Fibroblast of peridontal ligament (primary cell): ENCODE measurements at regions not wholly inside any gene's neighbourhood (a gene's known extent, or its start where the extent isn't known, plus 50 kb on each side); places are given as distances from the start of the nearest gene placed in this dataset.

Source experiments
- DNase-seq: peaks from one replicate; pipeline ENCODE4 v3.0.0-alpha.2; 2010; ENCODE audit errors: extremely low read depth

GRCh38 chr2:150620855-150621254 lies 133.4 kb upstream of the RND3 start:
- no peak for DNase-seq

GRCh38 chr2:150620416-150620815 lies 132.9 kb upstream of the RND3 start:
- DNase-seq, result peak; percentile 38

GRCh38 chr2:150619607-150620330 lies 132.3 kb upstream of the RND3 start:
- peak; percentile 76 for DNase-seq

DNA sequence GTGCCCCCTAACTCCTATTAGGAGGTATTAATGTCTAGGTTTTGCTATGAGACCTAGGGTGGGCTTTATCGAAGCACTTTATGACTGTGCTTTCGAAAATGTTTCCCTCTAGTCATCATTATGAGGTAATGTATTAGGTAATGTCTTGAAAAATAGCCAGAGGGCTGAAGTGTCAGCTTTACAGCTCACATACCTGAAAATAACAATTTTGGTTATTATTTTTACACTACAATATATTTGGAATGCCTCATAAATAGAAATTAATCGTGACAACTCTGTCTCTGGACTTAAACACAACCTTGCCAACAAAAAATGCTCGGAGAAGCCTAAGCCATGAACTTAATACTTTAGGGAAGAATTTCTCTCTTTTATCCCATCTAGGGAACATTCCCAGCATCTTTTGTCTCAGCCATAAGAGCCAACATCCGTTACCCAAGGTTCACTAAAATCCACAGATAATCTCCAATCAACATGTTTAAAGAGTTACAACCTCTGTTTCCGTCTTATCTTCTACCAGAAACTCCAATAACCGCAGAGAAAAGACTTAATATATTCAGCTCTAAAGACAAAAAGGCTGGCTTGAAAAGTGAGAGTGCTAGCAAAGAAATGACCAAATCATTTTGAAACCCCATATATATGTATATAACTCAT lies 130.9 kb upstream of the RND3 start:
- no peak for DNase-seq

- no peak for DNase-seq
Measured at GRCh38 chr2:150617351-150617978, 130.0 kb upstream of the RND3 start.

- DNase-seq, result peak; percentile 49
Measured at GRCh38 chr2:150612957-150613710, 125.7 kb upstream of the RND3 start.

- DNase-seq, result no peak
Measured at GRCh38 chr2:150610670-150611279, 123.3 kb upstream of the RND3 start.

DNA sequence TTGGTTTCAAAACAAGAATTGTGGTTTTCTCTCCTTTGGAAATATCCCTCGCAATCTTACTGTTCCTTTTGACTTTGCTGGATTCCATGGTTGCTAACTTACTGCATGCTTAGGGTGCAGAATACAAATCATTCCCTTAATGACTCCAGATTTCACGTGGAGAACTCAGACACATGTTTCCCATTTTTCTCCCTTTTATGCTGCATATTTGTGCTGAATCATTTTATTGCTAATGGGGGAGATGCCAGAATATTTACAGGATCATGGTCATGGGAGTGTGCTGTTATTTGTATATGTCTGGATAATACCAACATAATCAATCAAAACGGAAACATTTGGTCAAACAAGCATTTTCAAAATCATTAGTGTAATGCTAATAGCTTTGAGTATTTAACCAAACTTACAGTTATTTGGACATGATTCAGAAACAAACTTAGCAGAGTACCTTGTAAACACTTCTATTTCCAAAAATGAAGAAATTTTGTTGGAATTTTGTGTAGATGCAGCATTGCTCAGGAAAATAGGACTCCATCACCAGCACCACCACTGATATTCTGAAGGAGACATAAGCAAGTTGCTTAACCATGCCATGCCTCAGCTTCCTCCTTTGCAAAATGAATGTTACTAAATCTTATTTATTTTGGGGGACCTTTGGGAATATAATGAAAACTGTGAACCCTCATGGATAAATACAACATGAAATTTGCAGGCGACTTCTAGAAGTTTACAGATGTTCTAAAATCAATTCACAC lies 122.5 kb upstream of the RND3 start:
- DNase-seq, result peak; percentile 96

- no peak for DNase-seq
Measured at GRCh38 chr2:150608341-150608740, 120.9 kb upstream of the RND3 start.

- peak; percentile 73 for DNase-seq
Measured at GRCh38 chr2:150607390-150607811, 119.9 kb upstream of the RND3 start.

- DNase-seq, result no peak
Measured at GRCh38 chr2:150606380-150607060, 119.1 kb upstream of the RND3 start.

DNA sequence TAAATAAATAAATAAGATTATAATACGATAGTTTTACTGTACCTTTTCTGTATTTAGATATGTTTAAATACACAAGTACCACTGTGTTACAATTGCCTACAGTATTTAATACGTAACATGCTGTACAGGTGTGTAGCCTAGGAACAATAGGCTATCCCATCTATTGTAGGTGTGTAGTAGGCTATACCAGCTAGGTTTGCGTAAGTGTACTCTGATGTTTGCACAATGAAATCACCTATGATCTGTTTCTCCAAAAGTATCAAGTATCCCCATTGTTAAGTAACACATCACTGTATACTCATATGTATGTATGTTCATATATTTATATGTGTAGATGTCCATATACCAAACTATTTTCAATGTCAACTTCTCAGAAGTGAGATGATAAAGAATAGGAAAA lies 118.2 kb upstream of the RND3 start:
- no peak for DNase-seq

DNA sequence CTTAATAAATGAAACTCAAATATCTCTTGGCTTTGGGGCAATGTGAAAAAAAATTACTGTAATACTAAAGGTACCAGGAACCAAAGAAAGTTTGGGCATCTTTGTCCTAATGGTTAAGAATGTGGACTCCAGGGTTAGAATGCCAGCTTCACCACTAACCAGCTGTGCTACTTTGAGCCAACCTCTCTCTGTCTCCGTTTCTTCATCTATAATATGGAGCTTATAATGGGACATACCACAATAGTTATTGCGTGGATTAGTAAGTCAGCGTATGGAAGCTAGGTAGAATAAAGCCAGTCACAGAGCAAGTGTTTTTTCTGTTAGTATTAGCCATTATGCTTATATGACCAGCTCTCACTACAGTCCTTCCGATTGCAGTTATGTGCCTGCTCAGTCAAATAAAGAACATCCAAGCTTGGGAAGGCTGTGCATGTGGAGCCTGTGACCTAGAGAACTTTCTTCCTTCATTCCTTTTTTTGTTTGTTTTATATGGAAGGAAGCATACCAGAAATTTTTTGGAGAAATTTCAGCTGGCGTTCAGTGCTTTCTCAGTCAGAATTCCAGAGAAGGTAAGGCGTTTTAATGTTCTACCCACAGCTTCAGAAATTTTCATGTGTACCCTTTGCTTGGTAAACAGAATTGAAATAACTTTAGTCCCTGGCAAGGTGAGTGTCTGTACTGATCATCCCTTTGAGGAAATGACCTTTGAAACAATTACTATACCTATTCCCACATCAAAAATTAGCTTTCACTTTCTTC lies 114.0 kb upstream of the RND3 start:
- DNase-seq, result peak; percentile 86

DNA sequence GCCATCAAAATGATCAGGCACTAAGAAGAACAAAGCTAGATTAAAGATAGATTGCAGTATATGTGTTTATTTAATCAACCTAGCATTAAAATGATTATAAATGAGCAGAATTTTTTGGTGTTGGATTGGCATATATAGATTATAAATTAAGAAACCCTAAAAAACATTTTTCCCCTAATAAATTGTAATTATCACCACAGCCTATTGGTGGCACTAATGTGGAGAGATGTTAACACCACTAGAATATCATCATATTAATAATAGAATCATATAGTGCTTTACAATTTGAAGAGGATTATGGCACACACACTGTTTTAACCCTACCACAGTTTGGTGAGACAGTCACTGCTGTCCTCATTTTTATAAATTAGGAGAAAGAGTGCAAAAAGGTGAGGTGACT lies 112.4 kb upstream of the RND3 start:
- no peak for DNase-seq

DNA sequence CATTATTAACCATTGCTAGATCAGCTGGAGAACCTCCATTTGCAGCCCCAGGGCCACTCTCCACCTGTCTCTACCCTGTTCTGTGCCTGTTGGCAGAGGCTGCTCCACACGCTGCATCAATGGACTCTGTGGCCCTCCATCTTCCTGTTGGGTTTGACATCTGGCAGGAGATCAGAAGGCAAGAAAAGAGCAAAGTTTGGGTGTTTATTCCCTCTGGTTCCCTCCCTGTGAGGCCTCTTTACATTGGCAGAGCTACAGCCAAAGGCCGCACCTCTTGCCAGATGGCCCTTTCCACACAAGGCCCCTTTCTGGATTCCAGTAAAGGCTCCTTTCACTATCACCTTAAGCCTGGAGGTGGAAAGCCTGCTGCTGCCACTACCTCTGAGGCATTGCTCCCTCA lies 110.9 kb upstream of the RND3 start:
- no peak for DNase-seq

DNA sequence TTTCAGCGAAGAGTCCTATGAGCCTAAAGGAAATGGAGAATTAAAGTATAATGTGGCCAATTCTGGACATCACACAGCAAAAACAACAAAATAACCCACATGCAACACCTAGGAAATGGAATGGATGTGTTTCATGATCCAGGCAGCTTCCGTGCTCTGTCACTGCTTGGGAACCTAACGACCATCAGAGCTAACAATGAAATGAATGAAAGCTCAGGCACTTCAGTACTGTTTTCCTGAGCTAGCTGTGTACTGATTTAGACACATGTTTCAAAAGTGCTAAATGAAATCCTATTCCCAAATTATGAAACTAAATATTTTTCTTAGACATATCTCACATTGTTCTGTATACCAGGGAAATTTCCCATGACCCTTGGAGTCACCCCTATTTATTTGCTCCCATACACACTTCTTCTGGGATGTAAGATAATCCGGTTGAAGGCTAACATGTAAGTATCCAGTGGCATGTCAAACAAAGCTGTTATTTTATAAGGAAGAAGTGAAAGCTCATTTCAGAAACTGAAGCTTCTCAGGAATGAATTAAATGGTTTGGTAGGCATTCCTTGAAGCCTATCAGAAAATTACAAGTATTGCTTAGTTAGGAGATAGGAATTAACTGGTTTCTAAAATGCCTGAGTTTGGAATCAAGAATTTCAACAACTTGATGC lies 108.5 kb upstream of the RND3 start:
- peak; percentile 88 for DNase-seq

DNA sequence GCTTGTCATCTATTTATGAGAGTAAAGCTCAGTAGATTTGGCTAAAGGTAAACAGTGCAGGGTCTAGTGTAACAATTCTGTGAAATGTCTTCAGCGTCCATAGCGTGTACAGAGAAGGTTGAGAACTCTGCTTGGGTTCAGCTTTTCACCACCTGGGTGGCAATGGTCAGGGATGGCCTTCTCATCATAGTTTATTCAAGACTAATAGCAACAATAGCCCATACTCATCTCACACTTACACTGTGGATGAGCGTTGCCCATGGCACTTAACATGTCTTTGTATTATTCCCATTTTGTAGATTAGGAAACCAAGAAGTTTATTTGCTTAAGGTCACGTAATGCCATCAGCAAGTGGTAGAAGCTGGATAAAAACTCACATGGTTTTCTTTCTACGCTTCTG lies 106.8 kb upstream of the RND3 start:
- DNase-seq, result no peak

DNA sequence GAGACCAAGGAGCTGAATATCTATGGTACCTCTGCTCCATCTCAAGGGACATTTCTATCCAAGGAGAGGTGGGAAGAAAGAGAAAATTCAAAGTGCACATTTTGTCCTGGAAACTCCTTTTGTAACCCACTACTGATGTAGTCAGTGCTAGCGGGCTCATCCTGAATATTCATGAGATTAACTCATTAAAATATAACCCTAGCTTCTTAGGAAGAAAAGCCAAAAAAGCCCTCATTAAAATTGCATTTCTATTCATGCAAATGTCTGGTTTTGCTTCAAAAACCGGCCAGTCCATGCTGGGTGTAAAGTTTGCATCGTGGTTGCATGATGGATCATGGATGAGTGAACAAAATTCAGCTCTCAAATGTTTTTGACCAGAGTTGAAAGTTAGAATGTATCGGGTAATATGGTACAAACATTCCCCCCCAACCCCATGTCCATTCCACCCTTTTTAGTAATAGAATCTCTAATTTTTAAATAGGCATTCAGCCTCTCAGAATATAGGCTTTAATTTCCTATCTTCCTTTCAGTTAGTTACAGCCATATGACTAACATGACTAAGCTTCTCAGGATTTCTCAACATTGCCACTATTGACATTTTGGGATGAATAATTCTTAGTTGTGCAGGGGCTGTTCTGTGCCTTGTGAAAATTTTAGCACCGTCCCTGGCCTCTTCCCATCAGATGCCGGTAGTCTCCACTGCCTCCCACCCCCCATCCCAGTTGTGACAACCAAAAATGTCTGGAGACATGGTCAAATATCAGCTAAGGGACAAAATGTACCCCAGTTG lies 104.2 kb upstream of the RND3 start:
- DNase-seq, result no peak
